Fibroblast of lung (primary cell): ENCODE measurements at regions not wholly inside any gene's neighbourhood (a gene's known extent, or its start where the extent isn't known, plus 50 kb on each side); places are given as distances from the start of the nearest gene placed in this dataset.

ENCODE experiments used
- DNase-seq, 2 donors: peaks; one replicate each; pipeline versions ENCODE4 v3.0.0 to v3.0.0-alpha.2; 2010; ENCODE audit warnings: low read depth in 2 of 2
- H2AFZ ChIP-seq: 2 replicates; pipeline ENCODE4 v1.5.1; 2012; ENCODE audit warnings: low read length, control low read depth, inconsistent platforms
- H3K27ac ChIP-seq: 2 replicates; pipeline ENCODE4 v1.5.1; 2011; ENCODE audit warnings: low read length, control low read depth; ENCODE audit not compliant: insufficient read depth
- H3K27me3 ChIP-seq: 2 replicates; pipeline ENCODE4 v1.5.1; 2011; ENCODE audit warnings: mild to moderate bottlenecking, low read length; ENCODE audit not compliant: control insufficient read depth, insufficient read depth
- H3K36me3 ChIP-seq: 2 replicates; pipeline ENCODE4 v1.5.1; 2011; ENCODE audit warnings: low read length; ENCODE audit not compliant: control insufficient read depth, insufficient read depth
- H3K4me1 ChIP-seq: 2 replicates; pipeline ENCODE4 v1.5.1; 2011; ENCODE audit warnings: low read length; ENCODE audit not compliant: control insufficient read depth, insufficient read depth; ENCODE audit errors: extremely low read depth
- H3K4me2 ChIP-seq: 2 replicates; pipeline ENCODE4 v1.5.1; 2011; ENCODE audit warnings: low read length, control low read depth; ENCODE audit not compliant: insufficient read depth; ENCODE audit errors: extremely low read depth
- H3K4me3 ChIP-seq, 4 experiments: fragments of 200-600 bp in 1 of 4; sonication (generic) in 1 of 4; replicated peaks in 1 of 4; 2 replicates each; pipeline ENCODE4 v1.5.1; 2011 to 2016; ENCODE audit warnings: low read length in 4 of 4, low read depth in 3 of 4, mild to moderate bottlenecking in 3 of 4, control low read depth in 2 of 4, inconsistent platforms in 1 of 4, mixed read lengths in 1 of 4; ENCODE audit not compliant: insufficient read depth in 1 of 4; ENCODE audit errors: control extremely low read depth in 1 of 4
- H3K79me2 ChIP-seq: 2 replicates; pipeline ENCODE4 v1.5.1; 2012; ENCODE audit warnings: mild to moderate bottlenecking, low read length, inconsistent platforms; ENCODE audit not compliant: control insufficient read depth, insufficient read depth
- H3K9ac ChIP-seq: 2 replicates; pipeline ENCODE4 v1.5.1; 2011; ENCODE audit warnings: mild to moderate bottlenecking, low read length, control low read depth; ENCODE audit not compliant: insufficient read depth
- H3K9me3 ChIP-seq: 2 replicates; pipeline ENCODE4 v1.5.1; 2012; ENCODE audit warnings: low read depth, low read length; ENCODE audit not compliant: control insufficient read depth, insufficient read depth
- H4K20me1 ChIP-seq: 2 replicates; pipeline ENCODE4 v1.5.1; 2011; ENCODE audit warnings: low read length; ENCODE audit not compliant: control insufficient read depth, insufficient read depth; ENCODE audit errors: extremely low read depth
- EZH2 ChIP-seq: IDR thresholded peaks from 2 replicates; pipeline ENCODE4 v1.5.1; 2012; ENCODE audit warnings: low read length, control low read depth, mild to moderate bottlenecking; ENCODE audit errors: missing control alignments
- TF ChIP-seq, protein P1 (sequence below), 2 donors: IDR thresholded peaks in 1 of 2; conservative IDR thresholded peaks in 1 of 2; 1 replicate in 1 of 2; 2 replicates in 1 of 2; pipeline ENCODE4 v1.5.1; 2011 to 2012; ENCODE audit warnings: low read length in 2 of 2, control low read depth in 1 of 2, inconsistent platforms in 1 of 2, low read depth in 1 of 2, mild to moderate bottlenecking in 1 of 2

DNA sequence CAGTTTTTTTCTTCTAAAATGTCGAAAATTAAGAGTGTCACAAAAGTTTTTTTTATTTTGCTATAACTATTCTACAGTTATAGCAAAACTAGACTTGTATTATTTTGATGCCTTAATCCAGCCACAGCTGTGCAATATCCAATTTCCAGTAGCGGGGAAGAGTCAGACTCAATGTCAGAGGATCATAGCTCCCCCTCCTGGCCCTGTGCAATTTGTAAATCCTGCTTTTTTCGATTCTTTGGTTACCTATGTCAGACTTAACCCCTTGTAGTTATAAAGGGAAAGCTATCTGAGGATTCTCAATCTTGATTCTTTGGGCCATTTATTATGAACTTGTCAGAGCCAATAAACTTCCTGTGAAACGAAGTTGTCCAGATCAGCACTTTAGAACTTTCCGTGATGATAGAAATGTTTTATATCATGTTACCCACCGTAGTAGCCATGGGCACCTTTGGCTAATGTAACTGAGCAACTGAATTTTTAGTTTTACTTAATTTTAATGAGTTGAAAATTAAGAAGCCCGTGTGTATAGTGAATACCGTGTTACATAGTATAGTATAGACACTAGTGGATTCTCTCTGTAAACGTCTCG lies 87.7 kb upstream of the PRKCQ start:
- Histone ChIP-seq H3K36me3 (no peaks in the 10 kb centered on the region), H3K4me3 (no peak overlapping the region), H3K4me2 (no peak overlapping the region), H3K79me2 (no peaks in the 10 kb centered on the region), H3K27ac (no peak overlapping the region), H3K9me3 (no peaks in the 10 kb centered on the region), H2AFZ (no peak overlapping the region), H3K9ac (no peak overlapping the region), H4K20me1 (no peaks in the 10 kb centered on the region), H3K4me1 (no peaks in the 10 kb centered on the region), H3K27me3 (no peaks in the 10 kb centered on the region)
- TF ChIP-seq, protein P1, sequence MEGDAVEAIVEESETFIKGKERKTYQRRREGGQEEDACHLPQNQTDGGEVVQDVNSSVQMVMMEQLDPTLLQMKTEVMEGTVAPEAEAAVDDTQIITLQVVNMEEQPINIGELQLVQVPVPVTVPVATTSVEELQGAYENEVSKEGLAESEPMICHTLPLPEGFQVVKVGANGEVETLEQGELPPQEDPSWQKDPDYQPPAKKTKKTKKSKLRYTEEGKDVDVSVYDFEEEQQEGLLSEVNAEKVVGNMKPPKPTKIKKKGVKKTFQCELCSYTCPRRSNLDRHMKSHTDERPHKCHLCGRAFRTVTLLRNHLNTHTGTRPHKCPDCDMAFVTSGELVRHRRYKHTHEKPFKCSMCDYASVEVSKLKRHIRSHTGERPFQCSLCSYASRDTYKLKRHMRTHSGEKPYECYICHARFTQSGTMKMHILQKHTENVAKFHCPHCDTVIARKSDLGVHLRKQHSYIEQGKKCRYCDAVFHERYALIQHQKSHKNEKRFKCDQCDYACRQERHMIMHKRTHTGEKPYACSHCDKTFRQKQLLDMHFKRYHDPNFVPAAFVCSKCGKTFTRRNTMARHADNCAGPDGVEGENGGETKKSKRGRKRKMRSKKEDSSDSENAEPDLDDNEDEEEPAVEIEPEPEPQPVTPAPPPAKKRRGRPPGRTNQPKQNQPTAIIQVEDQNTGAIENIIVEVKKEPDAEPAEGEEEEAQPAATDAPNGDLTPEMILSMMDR (conservative IDR thresholded peaks at IDR 0.05 in 1 of 2, IDR thresholded peaks at IDR 0.05 in 1 of 2; ENCODE audit: low read depth in 1 of 2, low read length in 2 of 2): peak; percentile 59 to 81
- TF ChIP-seq EZH2: no peak
- DNase-seq: peak; percentile 25 to 70

DNA sequence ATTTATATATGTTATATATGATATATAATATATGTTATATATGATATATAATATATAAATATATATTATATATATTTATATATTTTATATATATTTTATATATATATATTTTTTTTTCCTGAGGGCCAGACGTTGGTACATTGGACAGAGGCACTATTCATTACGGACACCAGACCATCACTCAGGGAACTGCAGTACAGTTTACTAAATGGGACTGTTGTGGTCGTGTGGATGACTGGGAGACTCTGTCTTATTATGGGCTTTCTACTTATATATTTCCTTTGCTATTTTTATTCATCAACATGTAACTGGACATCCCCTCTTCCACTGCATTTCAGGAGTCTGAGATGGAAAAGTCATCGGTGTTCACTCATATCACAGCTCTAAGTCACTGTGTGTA lies 87.1 kb upstream of the PRKCQ start:
- no peak for DNase-seq
- Histone ChIP-seq H3K27me3 (no peaks in the 10 kb centered on the region), H3K36me3 (no peaks in the 10 kb centered on the region), H2AFZ (no peak overlapping the region), H3K27ac (no peak overlapping the region), H3K79me2 (no peaks in the 10 kb centered on the region), H3K9me3 (no peaks in the 10 kb centered on the region), H3K4me2 (no peak overlapping the region), H4K20me1 (no peaks in the 10 kb centered on the region), H3K9ac (no peak overlapping the region), H3K4me1 (no peaks in the 10 kb centered on the region), H3K4me3 (no peak overlapping the region)
- TF ChIP-seq EZH2: no peak
- TF ChIP-seq, protein P1 (conservative IDR thresholded peaks at IDR 0.05 in 1 of 2, IDR thresholded peaks at IDR 0.05 in 1 of 2; ENCODE audit: low read depth in 1 of 2, low read length in 2 of 2): no peak

DNA sequence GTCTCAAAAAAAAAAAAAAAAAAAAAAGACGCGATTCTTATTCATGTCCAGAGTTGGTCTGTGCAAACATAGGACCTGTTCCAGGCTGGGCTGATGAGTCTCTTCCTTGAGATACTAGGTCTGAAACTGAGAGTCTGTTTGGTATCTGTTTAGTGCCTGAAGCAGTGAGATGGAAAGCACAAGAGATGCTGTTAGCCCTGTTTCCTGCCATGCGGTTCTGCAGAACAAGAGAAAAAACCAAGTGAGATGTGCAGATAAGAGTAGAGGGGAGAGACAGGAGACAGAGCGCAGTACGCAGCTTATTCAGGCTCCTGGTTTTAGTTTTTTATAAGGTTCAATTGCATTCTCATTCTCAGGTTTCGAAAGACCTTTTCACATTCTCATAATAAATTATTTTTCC lies 85.8 kb upstream of the PRKCQ start:
- no peak overlapping the region for H3K9ac ChIP-seq
- TF ChIP-seq, protein P1 (conservative IDR thresholded peaks at IDR 0.05 in 1 of 2, IDR thresholded peaks at IDR 0.05 in 1 of 2; ENCODE audit: low read depth in 1 of 2, low read length in 2 of 2): no peak
- TF ChIP-seq EZH2: no peak
- H3K9me3 ChIP-seq: no peaks in the 10 kb centered on the region
- no peak overlapping the region for H2AFZ ChIP-seq
- no peaks in the 10 kb centered on the region for H4K20me1 ChIP-seq
- H3K4me2 ChIP-seq: no peak overlapping the region
- H3K27ac ChIP-seq: no peak overlapping the region
- no peaks in the 10 kb centered on the region for H3K4me1 ChIP-seq
- no peaks in the 10 kb centered on the region for H3K36me3 ChIP-seq
- DNase-seq: no peak
- H3K4me3 ChIP-seq: no peak overlapping the region
- H3K79me2 ChIP-seq: no peaks in the 10 kb centered on the region
- no peaks in the 10 kb centered on the region for H3K27me3 ChIP-seq
